ENCODE measurements at regions not wholly inside any gene's neighbourhood (a gene's known extent, or its start where the extent isn't known, plus 50 kb on each side); places are given as distances from the start of the nearest gene placed in this dataset.

- TF ChIP-seq CTCF (conservative IDR thresholded peaks at IDR 0.05) (no peak), ZFX (IDR thresholded peaks at IDR 0.05) (no peak)
Observed at GRCh38 chr6:145305670-145306069, 429.6 kb downstream of the EPM2A start.

Data from C4-2B (cell line).